NT2/D1 (cell line): ENCODE measurements at regions not wholly inside any gene's neighbourhood (a gene's known extent, or its start where the extent isn't known, plus 50 kb on each side); places are given as distances from the start of the nearest gene placed in this dataset.

Source experiments
- YY1 ChIP-seq: IDR thresholded peaks from 2 replicates; pipeline ENCODE4 v1.6.1; 2011; ENCODE audit not compliant: insufficient read length, insufficient read depth
- ZNF274 ChIP-seq: IDR thresholded peaks from 2 replicates; pipeline ENCODE4 v1.6.1; 2011; ENCODE audit warnings: mild to moderate bottlenecking, low read depth, low read length

DNA sequence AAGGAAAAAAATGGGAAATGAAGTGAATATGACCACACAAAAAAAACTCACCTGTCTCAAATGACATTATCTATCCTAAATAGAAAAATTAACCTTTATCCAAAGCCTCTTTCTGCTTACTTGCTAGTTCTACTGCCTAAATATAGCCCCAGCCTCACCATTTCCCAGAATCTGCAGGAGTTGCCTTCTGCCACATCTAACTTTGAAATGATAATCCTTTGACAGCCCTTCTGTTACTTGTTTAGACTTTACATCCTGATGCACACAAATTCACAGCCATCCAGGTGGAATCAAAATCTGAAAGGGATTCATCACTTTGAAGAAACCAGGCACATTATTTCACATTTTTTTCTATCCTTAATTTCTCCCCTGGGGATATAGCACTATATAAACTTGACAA lies 1356.2 kb upstream of the NXPH2 start:
- TF ChIP-seq ZNF274 (no peak), YY1 (no peak)
